ENCODE measurements at regions not wholly inside any gene's neighbourhood (a gene's known extent, or its start where the extent isn't known, plus 50 kb on each side); places are given as distances from the start of the nearest gene placed in this dataset.
"Not testable (repeated sequence)": the region's sequence is repeated elsewhere in the genome, so short reads cannot be mapped to it uniquely, and the experiment has no call there.

GRCh38 chr15:93345981-93346380 lies 257.0 kb upstream of the RGMA start:
- in situ Hi-C loops (cut with MboI; ENCODE audit: low sequenced_read_pairs) = no loop called here

GRCh38 chr15:93343402-93343801 lies 254.4 kb upstream of the RGMA start:
- in situ Hi-C loops (cut with MboI; ENCODE audit: low sequenced_read_pairs) = not testable (repeated sequence)

- in situ Hi-C loops (cut with MboI; ENCODE audit: low sequenced_read_pairs) = no loop called here
Measured at GRCh38 chr15:93341164-93341563, 252.2 kb upstream of the RGMA start.

GRCh38 chr15:93340406-93340805 lies 251.4 kb upstream of the RGMA start:
- in situ Hi-C loops (cut with MboI; ENCODE audit: low sequenced_read_pairs) = no loop called here

GRCh38 chr15:93333796-93334195 lies 244.8 kb upstream of the RGMA start:
- in situ Hi-C loops (cut with MboI; ENCODE audit: low sequenced_read_pairs) = no loop called here

- in situ Hi-C loops (cut with MboI; ENCODE audit: low sequenced_read_pairs) = not testable (repeated sequence)
Measured at GRCh38 chr15:93333126-93333525, 244.1 kb upstream of the RGMA start.

- in situ Hi-C loops (cut with MboI; ENCODE audit: low sequenced_read_pairs) = no loop called here
Measured at GRCh38 chr15:93332168-93332553, 243.2 kb upstream of the RGMA start.

- in situ Hi-C loops (cut with MboI; ENCODE audit: low sequenced_read_pairs) = no loop called here
Measured at GRCh38 chr15:93331545-93332167, 242.6 kb upstream of the RGMA start.

- in situ Hi-C loops (cut with MboI; ENCODE audit: low sequenced_read_pairs) = no loop called here
Measured at GRCh38 chr15:93330912-93331544, 242.0 kb upstream of the RGMA start.

GRCh38 chr15:93327364-93327763 lies 238.4 kb upstream of the RGMA start:
- in situ Hi-C loops (cut with MboI; ENCODE audit: low sequenced_read_pairs) = no loop called here

GRCh38 chr15:93324186-93324975 lies 235.4 kb upstream of the RGMA start:
- in situ Hi-C loops (cut with MboI; ENCODE audit: low sequenced_read_pairs) = no loop called here

GRCh38 chr15:93321881-93322282 lies 232.9 kb upstream of the RGMA start:
- in situ Hi-C loops (cut with MboI; ENCODE audit: low sequenced_read_pairs) = no loop called here

- in situ Hi-C loops (cut with MboI; ENCODE audit: low sequenced_read_pairs) = no loop called here
Measured at GRCh38 chr15:93319121-93319814, 230.3 kb upstream of the RGMA start.

- in situ Hi-C loops (cut with MboI; ENCODE audit: low sequenced_read_pairs) = no loop called here
Measured at GRCh38 chr15:93317772-93318171, 228.8 kb upstream of the RGMA start.

- in situ Hi-C loops (cut with MboI; ENCODE audit: low sequenced_read_pairs) = no loop called here
Measured at GRCh38 chr15:93314245-93314644, 225.2 kb upstream of the RGMA start.

GRCh38 chr15:93312891-93313486 lies 224.0 kb upstream of the RGMA start:
- in situ Hi-C loops (cut with MboI; ENCODE audit: low sequenced_read_pairs) = no loop called here

GRCh38 chr15:93311620-93312019 lies 222.6 kb upstream of the RGMA start:
- in situ Hi-C loops (cut with MboI; ENCODE audit: low sequenced_read_pairs) = no loop called here

- in situ Hi-C loops (cut with MboI; ENCODE audit: low sequenced_read_pairs) = no loop called here
Measured at GRCh38 chr15:93308026-93308690, 219.1 kb upstream of the RGMA start.

- in situ Hi-C loops (cut with MboI; ENCODE audit: low sequenced_read_pairs) = no loop called here
Measured at GRCh38 chr15:93307513-93307912, 218.5 kb upstream of the RGMA start.

- in situ Hi-C loops (cut with MboI; ENCODE audit: low sequenced_read_pairs) = no loop called here
Measured at GRCh38 chr15:93305306-93305705, 216.3 kb upstream of the RGMA start.
